Epithelial cell of proximal tubule (primary cell): ENCODE measurements at regions not wholly inside any gene's neighbourhood (a gene's known extent, or its start where the extent isn't known, plus 50 kb on each side); places are given as distances from the start of the nearest gene placed in this dataset.

Source experiments
- DNase-seq: peaks from one replicate; pipeline ENCODE4 v3.0.0-alpha.2; 2011; ENCODE audit warnings: low read depth
- H3K4me3 ChIP-seq: 2 replicates; pipeline ENCODE4 v1.5.1; 2011; ENCODE audit warnings: low read depth, mild to moderate bottlenecking, low read length
- CTCF ChIP-seq: conservative IDR thresholded peaks from 2 replicates; pipeline ENCODE4 v1.5.1; 2012; ENCODE audit warnings: low read depth, mild to moderate bottlenecking, low read length

GRCh38 chr3:35992041-35992440 is 352.7 kb downstream of the ARPP21 start:
- no peak overlapping the region for H3K4me3 ChIP-seq
- no peak for TF ChIP-seq CTCF
- no peak for DNase-seq

GRCh38 chr3:36011791-36012190 is 368.5 kb upstream of the STAC start:
- no peak for DNase-seq
- TF ChIP-seq CTCF = no peak
- H3K4me3 ChIP-seq = no peak overlapping the region

- no peak for TF ChIP-seq CTCF
- H3K4me3 ChIP-seq = no peak overlapping the region
- DNase-seq = no peak
These were observed 366.9 kb upstream of the STAC start for GRCh38 chr3:36013425-36013824.

GRCh38 chr3:36025232-36025631 is 355.1 kb upstream of the STAC start:
- H3K4me3 ChIP-seq = no peak overlapping the region
- TF ChIP-seq CTCF = no peak
- DNase-seq = no peak

DNA sequence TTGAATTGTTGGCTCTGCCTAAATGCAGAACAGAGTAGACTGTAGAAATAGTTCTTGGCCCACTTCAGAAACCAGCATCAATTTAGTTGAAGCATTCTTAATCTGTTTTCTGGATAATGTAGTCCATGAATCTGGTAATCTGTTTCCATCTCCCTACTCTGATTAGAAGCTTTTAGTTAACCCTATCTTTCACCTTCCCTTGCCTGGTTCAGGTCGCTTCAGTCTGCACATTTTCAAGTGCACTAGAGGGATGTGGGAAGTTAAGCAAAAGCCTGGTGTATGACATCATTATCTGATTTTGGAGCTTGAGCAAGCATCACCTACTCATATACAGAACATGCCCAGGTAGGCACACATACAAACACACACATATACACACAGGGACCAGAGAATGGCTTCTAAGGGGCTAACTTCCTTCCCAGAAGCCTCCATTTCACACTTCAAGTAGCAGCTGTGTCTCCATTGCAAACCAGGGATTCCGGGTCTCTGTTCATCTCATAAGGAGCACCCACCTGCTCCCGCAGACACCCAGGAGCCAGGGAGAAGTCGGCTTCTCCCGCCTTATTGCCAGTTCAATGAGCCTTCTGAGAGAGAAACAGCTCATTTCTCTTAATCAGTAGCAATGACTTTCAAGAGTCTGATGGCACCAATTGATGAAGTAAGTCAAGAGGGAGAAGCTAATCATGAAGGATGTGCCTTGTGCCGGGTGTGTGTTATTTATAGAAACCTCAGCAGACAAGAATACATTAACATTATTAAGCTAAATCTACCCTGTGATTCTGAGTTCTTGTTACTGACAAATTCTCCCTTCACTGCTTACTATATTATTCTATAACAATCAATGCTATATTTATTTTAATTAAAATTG is 347.9 kb upstream of the STAC start:
- no peak overlapping the region for H3K4me3 ChIP-seq
- DNase-seq = no peak
- TF ChIP-seq CTCF = no peak

DNA sequence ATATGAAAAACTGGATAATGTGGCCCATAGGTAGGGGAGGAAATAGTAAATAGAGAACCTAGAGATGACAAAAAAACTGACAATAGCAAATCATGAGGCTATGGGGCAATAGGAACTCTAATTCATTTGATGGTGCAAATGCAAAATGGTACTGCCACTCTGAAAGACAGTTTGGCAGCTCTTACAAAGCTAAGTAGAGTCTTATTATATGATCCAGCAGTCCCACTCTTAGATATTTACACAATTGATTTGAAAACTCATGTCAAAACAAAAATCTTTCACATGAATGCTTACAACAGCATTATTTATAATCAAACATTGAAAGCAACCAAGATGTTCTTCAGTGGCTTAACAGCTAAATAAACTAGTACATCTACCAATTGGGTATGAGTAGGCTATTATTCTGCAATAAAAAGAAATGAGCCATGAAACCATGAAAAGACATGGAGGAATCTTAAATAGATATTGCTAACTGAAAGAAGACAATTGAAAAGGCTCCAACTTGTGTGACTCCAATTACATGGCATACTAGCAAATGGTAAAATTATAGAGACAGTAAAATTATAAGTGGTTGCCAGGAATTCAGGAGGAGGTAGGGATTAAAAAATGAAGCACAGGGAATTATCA is 321.8 kb upstream of the STAC start:
- no peak for TF ChIP-seq CTCF
- no peak overlapping the region for H3K4me3 ChIP-seq
- DNase-seq = no peak
